Epithelial cell of esophagus (primary cell): ENCODE measurements at regions not wholly inside any gene's neighbourhood (a gene's known extent, or its start where the extent isn't known, plus 50 kb on each side); places are given as distances from the start of the nearest gene placed in this dataset.

Experiments used
- DNase-seq: peaks from one replicate; pipeline ENCODE4 v3.0.0; 2010; ENCODE audit warnings: low read depth
- H3K4me3 ChIP-seq: 2 replicates; pipeline ENCODE4 v1.5.1; 2011; ENCODE audit warnings: mild to moderate bottlenecking, low read length, control low read depth
- TF ChIP-seq, protein P1 (sequence below): IDR thresholded peaks from 2 replicates; pipeline ENCODE4 v1.5.1; 2011; ENCODE audit warnings: low read depth, mild to moderate bottlenecking, low read length, control low read depth, inconsistent platforms; ENCODE audit not compliant: insufficient read depth; ENCODE audit errors: missing control alignments

DNA sequence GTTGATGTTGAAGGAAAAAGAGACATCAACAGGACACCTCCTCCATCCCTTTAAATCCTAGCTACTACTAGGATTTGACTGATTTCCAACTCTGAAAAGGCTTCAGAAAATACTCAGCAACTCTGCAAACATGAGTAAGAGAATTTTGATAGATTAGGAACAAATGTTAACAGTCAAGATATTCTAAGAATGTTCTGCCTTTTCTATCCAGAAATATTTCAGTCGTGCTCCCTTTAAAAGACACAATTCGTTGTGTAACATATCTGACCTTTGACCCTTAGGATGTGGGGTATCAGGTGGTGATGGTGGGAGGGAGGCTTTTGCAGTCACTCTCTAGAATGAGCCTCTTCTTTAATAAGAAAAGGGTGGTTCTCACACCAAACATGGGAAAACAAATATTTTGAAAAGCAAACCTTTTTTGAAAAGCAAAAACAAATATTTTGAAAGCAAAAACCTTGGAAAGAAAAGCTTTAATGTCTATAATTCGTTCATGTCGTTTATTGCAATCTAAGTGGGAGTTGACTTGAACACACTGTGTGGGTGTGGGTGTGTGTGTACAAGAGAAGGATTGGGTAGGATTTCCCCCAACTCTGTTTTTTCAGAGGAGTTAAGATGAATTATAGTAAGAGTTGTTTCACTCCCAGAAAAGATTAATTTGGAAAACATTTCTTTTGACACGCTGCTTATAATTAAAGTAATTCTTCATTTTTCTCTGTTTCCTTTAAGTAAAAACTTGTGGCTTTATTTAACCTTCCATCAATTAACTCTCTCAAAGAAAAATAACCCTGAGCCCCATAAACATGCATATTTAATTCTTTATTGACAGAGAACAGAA lies 152.8 kb downstream of the TMEM167A start:
- TF ChIP-seq, protein P1, sequence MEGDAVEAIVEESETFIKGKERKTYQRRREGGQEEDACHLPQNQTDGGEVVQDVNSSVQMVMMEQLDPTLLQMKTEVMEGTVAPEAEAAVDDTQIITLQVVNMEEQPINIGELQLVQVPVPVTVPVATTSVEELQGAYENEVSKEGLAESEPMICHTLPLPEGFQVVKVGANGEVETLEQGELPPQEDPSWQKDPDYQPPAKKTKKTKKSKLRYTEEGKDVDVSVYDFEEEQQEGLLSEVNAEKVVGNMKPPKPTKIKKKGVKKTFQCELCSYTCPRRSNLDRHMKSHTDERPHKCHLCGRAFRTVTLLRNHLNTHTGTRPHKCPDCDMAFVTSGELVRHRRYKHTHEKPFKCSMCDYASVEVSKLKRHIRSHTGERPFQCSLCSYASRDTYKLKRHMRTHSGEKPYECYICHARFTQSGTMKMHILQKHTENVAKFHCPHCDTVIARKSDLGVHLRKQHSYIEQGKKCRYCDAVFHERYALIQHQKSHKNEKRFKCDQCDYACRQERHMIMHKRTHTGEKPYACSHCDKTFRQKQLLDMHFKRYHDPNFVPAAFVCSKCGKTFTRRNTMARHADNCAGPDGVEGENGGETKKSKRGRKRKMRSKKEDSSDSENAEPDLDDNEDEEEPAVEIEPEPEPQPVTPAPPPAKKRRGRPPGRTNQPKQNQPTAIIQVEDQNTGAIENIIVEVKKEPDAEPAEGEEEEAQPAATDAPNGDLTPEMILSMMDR, result no peak
- no peak overlapping the region for H3K4me3 ChIP-seq
- no peak for DNase-seq

- no peak for DNase-seq
- TF ChIP-seq, protein P1, result no peak
- H3K4me3 ChIP-seq, result no peak overlapping the region
These were observed 155.0 kb downstream of the TMEM167A start for GRCh38 chr5:82922086-82922734.

GRCh38 chr5:82918311-82919031 lies 158.7 kb downstream of the TMEM167A start:
- H3K4me3 ChIP-seq, result no peak overlapping the region
- no peak for DNase-seq
- TF ChIP-seq, protein P1, result no peak

GRCh38 chr5:82917584-82917983 lies 159.6 kb downstream of the TMEM167A start:
- H3K4me3 ChIP-seq, result no peak overlapping the region
- TF ChIP-seq, protein P1, result no peak
- DNase-seq, result no peak

- no peak overlapping the region for H3K4me3 ChIP-seq
- no peak for DNase-seq
- TF ChIP-seq, protein P1, result no peak
These were observed 163.2 kb downstream of the TMEM167A start for GRCh38 chr5:82913971-82914370.

DNA sequence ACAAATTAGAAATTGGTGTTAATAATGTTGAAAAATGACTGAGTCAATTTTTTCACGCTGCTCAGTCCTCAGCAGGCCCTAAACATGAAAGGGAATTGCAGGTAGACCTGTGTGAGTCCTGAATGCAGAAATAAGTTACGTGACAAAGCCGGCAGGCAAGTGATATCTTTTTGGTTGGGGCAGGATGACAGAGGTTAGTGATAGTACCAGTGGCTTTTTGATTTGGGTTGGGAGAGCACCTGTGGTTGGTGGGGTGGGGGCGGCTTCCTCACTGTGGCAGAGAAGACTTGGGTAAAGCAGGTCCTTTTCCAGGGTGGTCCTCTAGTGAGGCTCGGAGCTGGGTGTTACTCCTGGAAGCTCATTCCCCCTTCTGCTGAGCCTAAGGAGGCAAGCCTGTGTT lies 164.7 kb downstream of the TMEM167A start:
- DNase-seq, result no peak
- TF ChIP-seq, protein P1, result no peak

More for the DNA sequence above, 164.7 kb downstream of the TMEM167A start:
- no peak overlapping the region for H3K4me3 ChIP-seq
